ENCODE measurements at regions not wholly inside any gene's neighbourhood (a gene's known extent, or its start where the extent isn't known, plus 50 kb on each side); places are given as distances from the start of the nearest gene placed in this dataset.

DNA sequence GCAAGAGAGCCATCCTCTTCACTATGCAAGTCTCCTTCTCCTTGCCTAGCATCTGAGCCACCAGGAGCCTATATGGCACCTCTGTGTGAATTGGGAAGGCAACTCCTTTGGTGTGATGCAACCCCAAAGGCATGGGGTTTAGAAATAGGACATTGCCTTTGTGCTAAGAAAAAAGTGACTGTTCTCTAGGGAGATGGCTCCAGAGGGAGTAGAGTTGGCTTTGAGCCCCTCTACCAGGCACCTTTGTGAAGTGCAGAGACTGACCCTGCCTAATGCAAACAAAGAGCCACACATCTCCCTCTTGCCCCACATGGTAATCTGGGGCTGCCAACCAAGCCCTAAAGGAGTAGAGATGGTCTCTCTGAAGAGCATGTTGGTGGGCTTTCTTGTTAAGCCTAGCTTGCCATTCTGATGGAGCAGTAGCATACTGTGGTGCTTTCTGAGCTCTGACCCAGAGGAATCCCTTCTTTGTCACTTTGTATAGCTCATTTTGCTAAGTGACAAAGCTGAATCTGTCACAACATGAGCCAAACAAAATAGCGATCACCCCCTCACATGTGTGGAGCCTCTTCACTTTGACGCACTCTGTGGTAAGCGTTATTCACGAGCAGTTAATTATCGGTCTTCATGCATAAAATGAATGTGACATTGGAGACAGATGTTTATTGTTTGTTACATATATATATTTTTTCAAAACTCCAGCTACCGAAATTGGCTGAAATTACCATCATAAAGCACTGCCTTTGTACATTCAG, 74.4 kb downstream of the RWDD3 start:
- Histone ChIP-seq H3K36me3 (ENCODE audit: control insufficient read depth, insufficient read depth, low read length) (no peaks in the 10 kb centered on the region), H3K4me3 (ENCODE audit: low read length) (no peak overlapping the region), H3K4me1 (ENCODE audit: control insufficient read depth, insufficient read depth, low read length) (no peaks in the 10 kb centered on the region), H3K9me3 (ENCODE audit: control insufficient read depth, insufficient read depth, low read length) (no peaks in the 10 kb centered on the region), H3K27ac (ENCODE audit: low read length) (no peak overlapping the region), H3K27me3 (ENCODE audit: control insufficient read depth, insufficient read depth, low read length) (no peaks in the 10 kb centered on the region)
- Mint-ChIP-seq H3K9me3 (peaks cover 5 to 6% of the 10 kb centered on the region in 2 donors), H3K4me1 (no peaks in the 10 kb centered on the region), H3K27ac (no peak overlapping the region), H3K4me3 (no peak overlapping the region), H3K27me3 (ENCODE audit: low read depth in 2 of 2) (peaks cover 0 to 7% of the 10 kb centered on the region in 2 donors), H3K36me3 (no peaks in the 10 kb centered on the region)
- DNase-seq (no peak), ATAC-seq (no peak)
- TF ChIP-seq, protein P1, sequence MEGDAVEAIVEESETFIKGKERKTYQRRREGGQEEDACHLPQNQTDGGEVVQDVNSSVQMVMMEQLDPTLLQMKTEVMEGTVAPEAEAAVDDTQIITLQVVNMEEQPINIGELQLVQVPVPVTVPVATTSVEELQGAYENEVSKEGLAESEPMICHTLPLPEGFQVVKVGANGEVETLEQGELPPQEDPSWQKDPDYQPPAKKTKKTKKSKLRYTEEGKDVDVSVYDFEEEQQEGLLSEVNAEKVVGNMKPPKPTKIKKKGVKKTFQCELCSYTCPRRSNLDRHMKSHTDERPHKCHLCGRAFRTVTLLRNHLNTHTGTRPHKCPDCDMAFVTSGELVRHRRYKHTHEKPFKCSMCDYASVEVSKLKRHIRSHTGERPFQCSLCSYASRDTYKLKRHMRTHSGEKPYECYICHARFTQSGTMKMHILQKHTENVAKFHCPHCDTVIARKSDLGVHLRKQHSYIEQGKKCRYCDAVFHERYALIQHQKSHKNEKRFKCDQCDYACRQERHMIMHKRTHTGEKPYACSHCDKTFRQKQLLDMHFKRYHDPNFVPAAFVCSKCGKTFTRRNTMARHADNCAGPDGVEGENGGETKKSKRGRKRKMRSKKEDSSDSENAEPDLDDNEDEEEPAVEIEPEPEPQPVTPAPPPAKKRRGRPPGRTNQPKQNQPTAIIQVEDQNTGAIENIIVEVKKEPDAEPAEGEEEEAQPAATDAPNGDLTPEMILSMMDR (IDR thresholded peaks at IDR 0.05): no peak
- 100% methylated on average over 1 of the region's 6 CpGs for WGBS (ENCODE audit: insufficient coverage)
- intact Hi-C loops (cut with micrococcal nuclease): no loop called here

DNA sequence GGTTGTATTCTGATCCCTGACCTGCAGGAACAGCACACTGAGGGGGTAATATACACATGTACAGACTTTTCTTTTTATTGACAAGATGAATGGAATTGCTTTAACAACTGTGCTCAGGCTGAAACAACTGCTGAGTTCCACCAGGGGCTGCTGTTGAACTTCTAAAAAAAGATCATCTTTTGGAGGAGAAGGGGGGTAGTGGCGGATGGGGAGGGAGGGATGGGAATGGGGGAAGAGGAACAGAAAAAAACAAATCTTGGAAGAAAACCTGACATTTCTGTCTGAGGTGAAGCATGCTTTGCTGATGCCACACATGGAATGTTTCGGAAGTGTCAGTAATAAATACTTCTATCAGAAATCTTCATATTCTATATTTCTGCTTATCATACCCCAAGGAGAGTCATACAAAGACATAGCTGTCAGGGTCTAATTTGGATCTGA, 75.0 kb downstream of the RWDD3 start:
- no peaks in the 10 kb centered on the region for H3K4me1 ChIP-seq (ENCODE audit: control insufficient read depth, insufficient read depth, low read length)

DNA sequence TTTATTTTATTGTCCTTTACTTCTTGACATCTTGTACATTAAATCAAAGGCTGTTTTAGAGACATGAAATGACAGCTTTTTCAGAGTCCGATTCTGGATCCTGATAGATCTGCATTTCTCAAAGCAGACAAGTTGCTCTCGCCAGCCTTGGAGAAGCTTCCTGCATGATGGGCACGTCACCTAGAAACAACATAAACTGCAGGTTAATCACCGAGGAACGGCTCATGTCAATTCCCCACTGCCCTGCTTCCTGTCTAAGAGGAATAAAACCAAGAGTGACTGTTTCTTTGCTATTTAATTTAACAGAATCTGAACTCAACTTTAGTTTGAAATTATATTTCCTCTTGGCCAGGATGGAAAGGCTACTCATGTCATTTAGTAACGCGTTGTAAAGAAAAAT, 77.0 kb downstream of the RWDD3 start:
- no peaks in the 10 kb centered on the region for H3K36me3 ChIP-seq (ENCODE audit: control insufficient read depth, insufficient read depth, low read length)
- peaks cover 0 to 7% of the 10 kb centered on the region in 2 donors for H3K27me3 Mint-ChIP-seq (ENCODE audit: low read depth in 2 of 2)
- H3K27me3 ChIP-seq (ENCODE audit: control insufficient read depth, insufficient read depth, low read length): no peaks in the 10 kb centered on the region
- no peak overlapping the region for H3K27ac Mint-ChIP-seq
- intact Hi-C loops (cut with micrococcal nuclease): no loop called here
- DNase-seq (no peak), ATAC-seq (no peak)
- 73% methylated on average over 7 of the region's 7 CpGs for WGBS (ENCODE audit: insufficient coverage)
- no peak overlapping the region for H3K4me3 Mint-ChIP-seq
- H3K36me3 Mint-ChIP-seq: no peaks in the 10 kb centered on the region
- no peaks in the 10 kb centered on the region for H3K4me1 ChIP-seq (ENCODE audit: control insufficient read depth, insufficient read depth, low read length)
- no peak overlapping the region for H3K4me3 ChIP-seq (ENCODE audit: low read length)
- no peaks in the 10 kb centered on the region for H3K4me1 Mint-ChIP-seq
- H3K9me3 Mint-ChIP-seq: peaks cover 8% of the 10 kb centered on the region in 2 donors
- TF ChIP-seq, protein P1 (IDR thresholded peaks at IDR 0.05): no peak
- H3K27ac ChIP-seq (ENCODE audit: low read length): no peak overlapping the region
- no peaks in the 10 kb centered on the region for H3K9me3 ChIP-seq (ENCODE audit: control insufficient read depth, insufficient read depth, low read length)

More for the DNA sequence above, 75.0 kb downstream of the RWDD3 start:
- intact Hi-C loops (cut with micrococcal nuclease): no loop called here
- Histone ChIP-seq H3K4me3 (ENCODE audit: low read length) (no peak overlapping the region), H3K27ac (ENCODE audit: low read length) (no peak overlapping the region), H3K36me3 (ENCODE audit: control insufficient read depth, insufficient read depth, low read length) (no peaks in the 10 kb centered on the region), H3K9me3 (ENCODE audit: control insufficient read depth, insufficient read depth, low read length) (no peaks in the 10 kb centered on the region), H3K27me3 (ENCODE audit: control insufficient read depth, insufficient read depth, low read length) (no peaks in the 10 kb centered on the region)
- DNase-seq (no peak), ATAC-seq (no peak)
- TF ChIP-seq, protein P1 (IDR thresholded peaks at IDR 0.05): no peak
- no peaks in the 10 kb centered on the region for H3K36me3 Mint-ChIP-seq
- H3K27me3 Mint-ChIP-seq (ENCODE audit: low read depth in 2 of 2): peaks cover 0 to 7% of the 10 kb centered on the region in 2 donors
- no peak overlapping the region for H3K27ac Mint-ChIP-seq
- 71% methylated on average over 2 of the region's 2 CpGs for WGBS (ENCODE audit: insufficient coverage)
- H3K4me3 Mint-ChIP-seq: no peak overlapping the region
- no peaks in the 10 kb centered on the region for H3K4me1 Mint-ChIP-seq
- peaks cover 5 to 6% of the 10 kb centered on the region in 2 donors for H3K9me3 Mint-ChIP-seq

GRCh38 chr1:95311762-95312161, 77.8 kb downstream of the RWDD3 start:
- Mint-ChIP-seq H3K9me3 (peaks cover 8 to 11% of the 10 kb centered on the region in 2 donors), H3K4me3 (no peak overlapping the region), H3K27me3 (ENCODE audit: low read depth in 2 of 2) (peaks cover 0 to 7% of the 10 kb centered on the region in 2 donors), H3K27ac (no peak overlapping the region), H3K4me1 (no peaks in the 10 kb centered on the region), H3K36me3 (no peaks in the 10 kb centered on the region)
- ATAC-seq: no peak
- Histone ChIP-seq H3K27me3 (ENCODE audit: control insufficient read depth, insufficient read depth, low read length) (no peaks in the 10 kb centered on the region), H3K36me3 (ENCODE audit: control insufficient read depth, insufficient read depth, low read length) (no peaks in the 10 kb centered on the region), H3K9me3 (ENCODE audit: control insufficient read depth, insufficient read depth, low read length) (no peaks in the 10 kb centered on the region), H3K4me1 (ENCODE audit: control insufficient read depth, insufficient read depth, low read length) (no peaks in the 10 kb centered on the region), H3K27ac (ENCODE audit: low read length) (no peak overlapping the region), H3K4me3 (ENCODE audit: low read length) (no peak overlapping the region)
- TF ChIP-seq, protein P1 (IDR thresholded peaks at IDR 0.05): no peak
- intact Hi-C loops (cut with micrococcal nuclease): no loop called here
- no peak for DNase-seq
- WGBS (ENCODE audit: insufficient coverage): no CpG with 5 or more reads among the region's 2 CpGs
